Mesodermal cell (in vitro differentiated cells): ENCODE measurements at regions not wholly inside any gene's neighbourhood (a gene's known extent, or its start where the extent isn't known, plus 50 kb on each side); places are given as distances from the start of the nearest gene placed in this dataset.

Experiments
- H3K27ac ChIP-seq: 2 replicates; pipeline ENCODE4 v1.7.0; 2013; ENCODE audit warnings: mild to moderate bottlenecking, low read depth, low read length, moderate library complexity; ENCODE audit not compliant: severe bottlenecking
- H3K36me3 ChIP-seq: 2 replicates; pipeline ENCODE4 v1.7.1; 2013; ENCODE audit warnings: mild to moderate bottlenecking, low read length, moderate library complexity; ENCODE audit not compliant: control insufficient read depth, insufficient read depth
- H3K4me1 ChIP-seq: one replicate; pipeline ENCODE4 v1.7.1; 2013; ENCODE audit warnings: mild to moderate bottlenecking, low read length; ENCODE audit not compliant: insufficient read depth, control insufficient read depth, poor library complexity, severe bottlenecking
- H3K4me3 ChIP-seq: 2 replicates; pipeline ENCODE4 v1.7.0; 2013; ENCODE audit warnings: low read length, control low read depth, mild to moderate bottlenecking; ENCODE audit not compliant: insufficient read depth, poor library complexity, severe bottlenecking; ENCODE audit errors: extremely low read depth
- H3K9me3 ChIP-seq: 2 replicates; pipeline ENCODE4 v1.7.1; 2013; ENCODE audit warnings: mild to moderate bottlenecking, low read length, moderate library complexity; ENCODE audit not compliant: control insufficient read depth
- WGBS, 2 experiments: methylation state at CpG; one replicate each; pipeline ENCODE4 v1.1.5; 2013; ENCODE audit warnings: missing lambda C conversion rate in 2 of 2; ENCODE audit not compliant: insufficient coverage in 2 of 2; 5-methylcytosine and 5-hydroxymethylcytosine counted together

- Histone ChIP-seq H3K27ac (no peak overlapping the region), H3K9me3 (no peaks in the 10 kb centered on the region), H3K4me1 (no peaks in the 10 kb centered on the region), H3K4me3 (no peak overlapping the region), H3K36me3 (no peaks in the 10 kb centered on the region)
- 50 to 83% methylated on average over 1 of the region's 1 CpG for WGBS, 2 experiments
These were observed 1476.2 kb downstream of the MRPL39 start for GRCh38 chr21:24131056-24131455.

GRCh38 chr21:24127651-24128050, 1479.6 kb downstream of the MRPL39 start:
- no peaks in the 10 kb centered on the region for H3K36me3 ChIP-seq
- H3K4me3 ChIP-seq, result no peak overlapping the region
- WGBS, 2 experiments, result 71% methylated on average over 1 of the region's 1 CpG; no CpG with 5 or more reads in 1 of the 2 experiments
- no peak overlapping the region for H3K27ac ChIP-seq
- H3K9me3 ChIP-seq, result no peaks in the 10 kb centered on the region
- H3K4me1 ChIP-seq, result no peaks in the 10 kb centered on the region

GRCh38 chr21:24123785-24124184, 1483.5 kb downstream of the MRPL39 start:
- Histone ChIP-seq H3K36me3 (no peaks in the 10 kb centered on the region), H3K4me1 (no peaks in the 10 kb centered on the region), H3K4me3 (no peak overlapping the region), H3K9me3 (no peaks in the 10 kb centered on the region), H3K27ac (no peak overlapping the region)
- WGBS, 2 experiments, result no CpG with 5 or more reads among the region's 1 CpG

GRCh38 chr21:24118738-24119459, 1488.4 kb downstream of the MRPL39 start:
- Histone ChIP-seq H3K36me3 (no peaks in the 10 kb centered on the region), H3K4me1 (no peaks in the 10 kb centered on the region), H3K4me3 (no peak overlapping the region), H3K27ac (no peak overlapping the region), H3K9me3 (no peaks in the 10 kb centered on the region)
- 70 to 72% methylated on average over 1 to 4 of the region's 5 CpGs for WGBS, 2 experiments

- Histone ChIP-seq H3K27ac (no peak overlapping the region), H3K4me1 (no peaks in the 10 kb centered on the region), H3K36me3 (no peaks in the 10 kb centered on the region), H3K9me3 (no peaks in the 10 kb centered on the region), H3K4me3 (no peak overlapping the region)
- WGBS, 2 experiments, result no CpG with 5 or more reads among the region's 2 CpGs
These were observed 1492.1 kb downstream of the MRPL39 start for GRCh38 chr21:24115141-24115540.

GRCh38 chr21:24112020-24112419, 1495.3 kb downstream of the MRPL39 start:
- H3K4me1 ChIP-seq, result no peaks in the 10 kb centered on the region
- H3K36me3 ChIP-seq, result no peaks in the 10 kb centered on the region

GRCh38 chr21:24110846-24111245, 1496.4 kb downstream of the MRPL39 start:
- no peaks in the 10 kb centered on the region for H3K9me3 ChIP-seq
- H3K4me1 ChIP-seq, result no peaks in the 10 kb centered on the region
- H3K27ac ChIP-seq, result no peak overlapping the region
- H3K4me3 ChIP-seq, result no peak overlapping the region
- no peaks in the 10 kb centered on the region for H3K36me3 ChIP-seq

More at GRCh38 chr21:24112020-24112419, 1495.3 kb downstream of the MRPL39 start:
- no peak overlapping the region for H3K4me3 ChIP-seq
- no peak overlapping the region for H3K27ac ChIP-seq
- no peaks in the 10 kb centered on the region for H3K9me3 ChIP-seq
- 27% methylated on average over 3 of the region's 5 CpGs; no CpG with 5 or more reads in 1 of the 2 experiments for WGBS, 2 experiments

GRCh38 chr21:24097181-24097580, 1510.1 kb downstream of the MRPL39 start:
- H3K4me1 ChIP-seq, result no peaks in the 10 kb centered on the region
- WGBS, 2 experiments, result no CpG with 5 or more reads among the region's 1 CpG
- H3K27ac ChIP-seq, result no peak overlapping the region
- H3K36me3 ChIP-seq, result no peaks in the 10 kb centered on the region
- H3K9me3 ChIP-seq, result no peaks in the 10 kb centered on the region
- no peak overlapping the region for H3K4me3 ChIP-seq

- Histone ChIP-seq H3K36me3 (no peaks in the 10 kb centered on the region), H3K9me3 (no peaks in the 10 kb centered on the region), H3K4me1 (no peaks in the 10 kb centered on the region), H3K4me3 (no peak overlapping the region), H3K27ac (no peak overlapping the region)
- 83 to 100% methylated on average over 1 of the region's 1 CpG for WGBS, 2 experiments
These were observed 1510.6 kb downstream of the MRPL39 start for GRCh38 chr21:24096651-24097050.

- H3K36me3 ChIP-seq, result no peaks in the 10 kb centered on the region
- no peaks in the 10 kb centered on the region for H3K4me1 ChIP-seq
- no peak overlapping the region for H3K4me3 ChIP-seq
- H3K9me3 ChIP-seq, result no peaks in the 10 kb centered on the region
- H3K27ac ChIP-seq, result no peak overlapping the region
These were observed 1514.2 kb downstream of the MRPL39 start for GRCh38 chr21:24093032-24093431.

- no peaks in the 10 kb centered on the region for H3K36me3 ChIP-seq
- H3K9me3 ChIP-seq, result peaks cover 6% of the 10 kb centered on the region
- no peak overlapping the region for H3K27ac ChIP-seq
- H3K4me1 ChIP-seq, result no peaks in the 10 kb centered on the region
- H3K4me3 ChIP-seq, result no peak overlapping the region
These were observed 1531.1 kb downstream of the MRPL39 start for GRCh38 chr21:24076179-24076578.
